Mesendoderm (in vitro differentiated cells): ENCODE measurements at regions not wholly inside any gene's neighbourhood (a gene's known extent, or its start where the extent isn't known, plus 50 kb on each side); places are given as distances from the start of the nearest gene placed in this dataset.

Experiments used
- DNase-seq: peaks from one replicate; pipeline ENCODE4 v3.0.0; 2013
- H2AK5ac ChIP-seq: 2 replicates; pipeline ENCODE4 v1.6.1; 2013; ENCODE audit warnings: low read length, inconsistent platforms
- H2BK120ac ChIP-seq: 2 replicates; pipeline ENCODE4 v1.6.1; 2013; ENCODE audit warnings: low read depth, mild to moderate bottlenecking, low read length, moderate library complexity, mixed read lengths
- H2BK15ac ChIP-seq: replicated peaks from 2 replicates; pipeline ENCODE4 v1.6.1; 2013; ENCODE audit warnings: low read depth, mild to moderate bottlenecking, moderate library complexity
- H2BK5ac ChIP-seq: 2 replicates; pipeline ENCODE4 v1.6.1; 2013; ENCODE audit warnings: low read length, inconsistent platforms
- H3K18ac ChIP-seq: 2 replicates; pipeline ENCODE4 v1.6.1; 2013; ENCODE audit warnings: mild to moderate bottlenecking, low read length, mixed read lengths
- H3K23ac ChIP-seq: one replicate; pipeline ENCODE4 v1.6.1; 2013; ENCODE audit warnings: low read length
- H3K27ac ChIP-seq: 2 replicates; pipeline ENCODE4 v1.5.1; 2013; ENCODE audit warnings: low read depth, mild to moderate bottlenecking, inconsistent platforms, low read length, moderate library complexity
- H3K27me3 ChIP-seq: 2 replicates; pipeline ENCODE4 v1.6.1; 2013; ENCODE audit warnings: low read length, control low read depth, mild to moderate bottlenecking, inconsistent platforms; ENCODE audit not compliant: insufficient read depth, poor library complexity
- H3K36me3 ChIP-seq: 2 replicates; pipeline ENCODE4 v1.6.1; 2013; ENCODE audit warnings: low read length, inconsistent platforms; ENCODE audit not compliant: control insufficient read depth, insufficient read depth
- H3K4ac ChIP-seq: one replicate; pipeline ENCODE4 v1.6.1; 2013; ENCODE audit warnings: low read depth, mild to moderate bottlenecking, low read length, moderate library complexity
- H3K4me1 ChIP-seq: 2 replicates; pipeline ENCODE4 v1.6.1; 2013; ENCODE audit warnings: low read depth, low read length, inconsistent platforms; ENCODE audit not compliant: control insufficient read depth
- H3K4me2 ChIP-seq: 2 replicates; pipeline ENCODE4 v1.6.1; 2013; ENCODE audit warnings: low read length
- H3K4me3 ChIP-seq: 2 replicates; pipeline ENCODE4 v1.5.1; 2013; ENCODE audit warnings: mild to moderate bottlenecking, low read length
- H3K56ac ChIP-seq: one replicate; pipeline ENCODE4 v1.6.1; 2013; ENCODE audit warnings: low read length
- H3K79me1 ChIP-seq: 2 replicates; pipeline ENCODE4 v1.6.1; 2013; ENCODE audit warnings: low read length, inconsistent platforms
- H3K79me2 ChIP-seq: 2 replicates; pipeline ENCODE4 v1.6.1; 2013; ENCODE audit warnings: mild to moderate bottlenecking, low read length; ENCODE audit not compliant: control insufficient read depth, insufficient read depth
- H3K9ac ChIP-seq: 2 replicates; pipeline ENCODE4 v1.6.1; 2013; ENCODE audit warnings: low read length, inconsistent platforms
- H4K5ac ChIP-seq: one replicate; pipeline ENCODE4 v1.6.1; 2013; ENCODE audit warnings: low read length
- H4K8ac ChIP-seq: one replicate; pipeline ENCODE4 v1.6.1; 2013; ENCODE audit warnings: low read depth, mild to moderate bottlenecking, control low read depth, low read length, moderate library complexity
- WGBS: extraction: QIAGEN DNeasy Blood & Tissue Kit; methylation state at CpG from one replicate; pipeline ENCODE4 v1.1.7; 2013; ENCODE audit warnings: low lambda C conversion rate, missing lambda C conversion rate; ENCODE audit not compliant: insufficient coverage; ENCODE audit errors: extremely low coverage; 5-methylcytosine and 5-hydroxymethylcytosine counted together

DNA sequence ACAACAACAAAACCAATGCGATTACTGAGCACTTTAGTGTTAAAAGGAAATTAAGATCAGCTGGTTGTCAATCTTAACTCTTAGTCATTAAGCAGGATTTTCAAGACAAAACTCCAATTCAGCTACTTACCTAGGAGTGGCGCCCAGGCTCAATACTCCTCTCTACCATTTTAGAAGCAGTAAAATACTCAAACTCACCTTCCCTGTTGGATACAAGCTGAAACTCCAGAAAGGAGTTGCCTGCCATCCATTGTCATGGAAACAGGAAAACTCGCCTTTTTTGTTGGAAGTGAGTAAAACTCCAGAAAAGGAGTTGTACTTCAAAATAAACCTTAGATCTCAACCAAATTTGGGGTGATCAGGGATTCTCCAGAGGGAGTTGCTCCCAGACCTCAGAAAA lies 127.0 kb upstream of the F3 start:
- H3K9ac ChIP-seq: no peak overlapping the region
- H3K4me1 ChIP-seq: peaks cover 7% of the 10 kb centered on the region
- H3K4ac ChIP-seq: no peak overlapping the region
- H3K4me2 ChIP-seq: no peak overlapping the region
- DNase-seq: peak; percentile 55
- no peak overlapping the region for H4K8ac ChIP-seq
- no peak overlapping the region for H2BK15ac ChIP-seq
- no peak overlapping the region for H3K18ac ChIP-seq
- no peak overlapping the region for H3K4me3 ChIP-seq
- no peak overlapping the region for H3K56ac ChIP-seq
- no CpG with 5 or more reads among the region's 3 CpGs for WGBS
- H3K79me1 ChIP-seq: no peaks in the 10 kb centered on the region
- no peak overlapping the region for H2BK5ac ChIP-seq
- no peak overlapping the region for H4K5ac ChIP-seq
- no peak overlapping the region for H3K23ac ChIP-seq
- H3K36me3 ChIP-seq: no peaks in the 10 kb centered on the region
- H3K79me2 ChIP-seq: no peaks in the 10 kb centered on the region
- no peak overlapping the region for H3K27ac ChIP-seq
- no peak overlapping the region for H2AK5ac ChIP-seq
- peak overlapping the region; percentile 9 for H2BK120ac ChIP-seq
- H3K27me3 ChIP-seq: no peaks in the 10 kb centered on the region

DNA sequence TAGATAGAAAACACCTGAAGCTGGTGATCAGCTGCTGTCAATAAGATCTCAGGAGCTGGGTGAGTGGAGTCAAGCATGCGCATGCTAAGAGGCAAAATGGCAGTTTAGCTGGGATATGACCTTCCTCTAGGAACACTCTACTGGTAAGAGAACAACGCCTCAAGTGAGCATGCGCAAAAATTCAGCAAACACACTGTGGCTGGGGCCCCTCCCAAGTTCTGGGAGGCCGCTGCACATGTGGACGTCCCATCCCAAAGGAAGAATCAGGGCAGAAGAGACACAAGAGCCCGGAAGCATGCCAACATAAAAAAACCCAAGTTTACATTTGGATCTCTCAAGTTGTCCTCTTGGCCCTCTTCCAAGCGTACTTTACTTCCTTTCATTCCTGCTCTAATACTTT lies 126.3 kb upstream of the F3 start:
- no peak overlapping the region for H3K9ac ChIP-seq
- no peak overlapping the region for H3K4me2 ChIP-seq
- no peak for DNase-seq
- no peak overlapping the region for H3K56ac ChIP-seq
- H3K18ac ChIP-seq: no peak overlapping the region
- no peak overlapping the region for H3K27ac ChIP-seq
- no peak overlapping the region for H2BK120ac ChIP-seq
- H4K5ac ChIP-seq: no peak overlapping the region
- no peak overlapping the region for H4K8ac ChIP-seq
- no peaks in the 10 kb centered on the region for H3K27me3 ChIP-seq
- no peak overlapping the region for H3K23ac ChIP-seq
- H3K79me1 ChIP-seq: no peaks in the 10 kb centered on the region
- H3K4me1 ChIP-seq: peaks cover 7% of the 10 kb centered on the region
- no peak overlapping the region for H2BK15ac ChIP-seq
- H3K36me3 ChIP-seq: no peaks in the 10 kb centered on the region
- no peak overlapping the region for H3K4ac ChIP-seq
- H3K4me3 ChIP-seq: no peak overlapping the region
- no peaks in the 10 kb centered on the region for H3K79me2 ChIP-seq
- no peak overlapping the region for H2BK5ac ChIP-seq
- no CpG with 5 or more reads among the region's 7 CpGs for WGBS
- H2AK5ac ChIP-seq: peak overlapping the region; percentile 84

DNA sequence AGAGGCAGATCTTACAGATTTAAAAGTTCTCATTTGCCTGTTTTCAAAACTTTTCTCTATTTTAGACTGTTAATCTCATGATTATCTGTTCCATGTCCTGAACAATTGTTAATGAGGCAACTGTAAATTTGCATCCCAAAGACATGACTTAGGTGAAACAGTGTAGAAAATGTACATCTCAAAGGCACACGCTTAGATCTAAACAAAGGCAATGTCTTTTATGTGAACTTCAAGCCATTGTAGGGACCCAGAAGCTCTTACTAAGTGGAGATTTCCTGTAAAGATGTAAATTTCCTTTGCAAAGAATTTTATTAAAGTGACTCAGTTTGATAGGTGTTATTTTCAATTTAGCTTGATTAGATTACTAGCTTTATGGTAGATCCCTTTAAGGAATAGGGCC lies 125.2 kb upstream of the F3 start:
- H2BK15ac ChIP-seq: no peak overlapping the region
- no peak overlapping the region for H3K4me3 ChIP-seq
- H3K4ac ChIP-seq: no peak overlapping the region
- no peak overlapping the region for H4K8ac ChIP-seq
- no peak overlapping the region for H2BK120ac ChIP-seq
- H3K56ac ChIP-seq: no peak overlapping the region
- H4K5ac ChIP-seq: no peak overlapping the region
- H3K4me2 ChIP-seq: no peak overlapping the region
- H3K79me1 ChIP-seq: no peaks in the 10 kb centered on the region
- H3K79me2 ChIP-seq: no peaks in the 10 kb centered on the region
- H3K36me3 ChIP-seq: no peaks in the 10 kb centered on the region
- no peak for DNase-seq
- no peaks in the 10 kb centered on the region for H3K27me3 ChIP-seq
- no peak overlapping the region for H3K27ac ChIP-seq
- WGBS: no CpG with 5 or more reads among the region's 1 CpG
- H3K9ac ChIP-seq: no peak overlapping the region
- H2AK5ac ChIP-seq: no peak overlapping the region
- peaks cover 7% of the 10 kb centered on the region for H3K4me1 ChIP-seq
- no peak overlapping the region for H3K23ac ChIP-seq
- no peak overlapping the region for H3K18ac ChIP-seq
- no peak overlapping the region for H2BK5ac ChIP-seq

DNA sequence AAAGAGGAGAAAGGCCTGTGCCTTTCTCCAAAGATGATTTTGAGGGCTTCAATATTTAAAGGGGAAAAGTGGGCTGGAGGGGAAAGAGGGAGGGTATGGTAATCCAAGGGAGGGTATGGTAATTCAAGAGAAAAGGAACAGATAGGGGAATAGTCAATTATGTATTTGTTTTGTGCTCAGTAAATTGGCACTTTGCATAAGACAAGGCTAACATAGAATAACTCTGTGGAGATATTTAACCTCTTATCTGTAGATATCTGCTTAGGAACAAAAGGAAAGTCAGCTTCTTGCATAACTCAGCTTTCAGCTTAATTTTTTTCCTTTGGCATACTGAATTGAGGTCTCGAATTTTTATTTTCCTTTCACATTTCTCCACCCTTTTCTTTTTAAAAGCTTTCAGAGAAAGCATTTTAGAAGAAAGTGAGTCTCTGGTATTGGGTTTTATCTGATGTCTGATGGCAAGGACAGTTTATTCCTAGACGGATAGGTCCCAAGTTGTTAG lies 119.9 kb upstream of the F3 start:
- Histone ChIP-seq H3K79me1 (no peaks in the 10 kb centered on the region), H3K4ac (no peak overlapping the region), H3K18ac (no peak overlapping the region), H2BK15ac (peak overlapping the region; percentile 36), H2BK5ac (no peak overlapping the region), H3K9ac (no peak overlapping the region), H3K27ac (peak overlapping the region; percentile 71), H2BK120ac (no peak overlapping the region), H3K4me3 (no peak overlapping the region), H3K79me2 (no peaks in the 10 kb centered on the region), H3K56ac (no peak overlapping the region), H4K8ac (no peak overlapping the region), H3K36me3 (no peaks in the 10 kb centered on the region), H3K23ac (no peak overlapping the region), H2AK5ac (no peak overlapping the region), H3K27me3 (no peaks in the 10 kb centered on the region), H4K5ac (no peak overlapping the region), H3K4me2 (no peak overlapping the region), H3K4me1 (peaks cover 5% of the 10 kb centered on the region)
- no peak for DNase-seq
- no CpG with 5 or more reads among the region's 2 CpGs for WGBS

DNA sequence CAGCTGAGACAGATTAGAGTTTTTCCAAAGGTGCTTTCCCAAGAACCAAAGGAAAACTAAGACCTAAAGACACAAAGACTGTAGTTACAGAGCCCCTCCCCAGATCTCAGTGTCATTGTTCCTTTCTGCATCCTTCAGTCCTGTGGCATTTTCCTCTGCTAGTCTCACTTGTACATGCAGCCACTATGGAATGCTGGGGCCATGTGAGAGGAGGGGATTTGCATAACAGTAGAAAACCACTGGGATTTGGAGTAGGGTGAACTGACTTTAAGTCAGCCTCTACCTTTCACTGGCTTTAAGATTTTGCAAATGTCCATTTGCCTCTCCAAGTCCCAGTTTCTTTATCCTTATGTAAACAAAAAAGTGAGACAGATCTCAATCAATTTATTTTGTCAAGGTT lies 119.4 kb upstream of the F3 start:
- Histone ChIP-seq H3K4ac (peak overlapping the region; percentile 86), H3K18ac (peak overlapping the region; percentile 97), H3K9ac (no peak overlapping the region), H4K8ac (no peak overlapping the region), H3K4me3 (no peak overlapping the region), H3K23ac (no peak overlapping the region), H2BK5ac (peak overlapping the region; percentile 36), H3K4me1 (peaks cover 5% of the 10 kb centered on the region), H3K27me3 (no peaks in the 10 kb centered on the region), H3K56ac (peak overlapping the region; percentile 43), H4K5ac (no peak overlapping the region), H2BK15ac (peak overlapping the region; percentile 23), H3K79me1 (no peaks in the 10 kb centered on the region), H3K79me2 (no peaks in the 10 kb centered on the region), H3K36me3 (no peaks in the 10 kb centered on the region), H2BK120ac (peak overlapping the region; percentile 97), H2AK5ac (no peak overlapping the region), H3K27ac (peak overlapping the region; percentile 41), H3K4me2 (no peak overlapping the region)
- DNase-seq: peak; percentile 94

DNA sequence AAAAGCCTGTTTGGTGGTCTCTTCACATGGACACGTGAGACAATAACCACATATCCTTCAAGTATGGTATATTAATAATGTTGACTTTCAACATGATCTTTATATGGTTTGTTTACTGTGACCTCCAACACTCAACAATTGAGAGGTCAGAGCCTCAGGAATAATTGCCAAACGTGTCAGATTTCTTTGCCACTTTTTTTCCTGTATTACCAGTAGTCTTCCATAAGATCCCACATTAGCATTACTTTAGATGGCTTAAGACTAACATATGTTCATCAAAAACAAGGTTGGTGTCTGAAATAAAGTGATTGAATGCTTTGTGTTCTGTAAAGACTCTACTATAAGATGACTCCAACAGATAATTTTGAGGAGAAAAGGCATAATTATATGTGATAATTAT lies 118.7 kb upstream of the F3 start:
- Histone ChIP-seq H3K27me3 (no peaks in the 10 kb centered on the region), H3K4me2 (no peak overlapping the region), H4K5ac (no peak overlapping the region), H3K4me1 (peaks cover 5% of the 10 kb centered on the region), H2BK5ac (no peak overlapping the region), H3K79me2 (no peaks in the 10 kb centered on the region), H3K4me3 (no peak overlapping the region), H3K27ac (no peak overlapping the region), H2BK15ac (peak overlapping the region; percentile 85), H3K36me3 (no peaks in the 10 kb centered on the region), H4K8ac (no peak overlapping the region), H2AK5ac (no peak overlapping the region), H3K9ac (no peak overlapping the region), H3K56ac (no peak overlapping the region), H3K18ac (no peak overlapping the region), H3K23ac (no peak overlapping the region), H2BK120ac (no peak overlapping the region), H3K4ac (no peak overlapping the region), H3K79me1 (no peaks in the 10 kb centered on the region)
- no peak for DNase-seq
- no CpG with 5 or more reads among the region's 2 CpGs for WGBS
